GM12873 (cell line): ENCODE measurements at regions not wholly inside any gene's neighbourhood (a gene's known extent, or its start where the extent isn't known, plus 50 kb on each side); places are given as distances from the start of the nearest gene placed in this dataset.

Source experiments
- TF ChIP-seq, protein P1 (sequence below): IDR thresholded peaks from 2 replicates; pipeline ENCODE4 v1.5.1; 2012; ENCODE audit warnings: low read depth, mild to moderate bottlenecking, moderate library complexity, low read length, control low read depth; ENCODE audit not compliant: insufficient read depth; ENCODE audit errors: missing control alignments

DNA sequence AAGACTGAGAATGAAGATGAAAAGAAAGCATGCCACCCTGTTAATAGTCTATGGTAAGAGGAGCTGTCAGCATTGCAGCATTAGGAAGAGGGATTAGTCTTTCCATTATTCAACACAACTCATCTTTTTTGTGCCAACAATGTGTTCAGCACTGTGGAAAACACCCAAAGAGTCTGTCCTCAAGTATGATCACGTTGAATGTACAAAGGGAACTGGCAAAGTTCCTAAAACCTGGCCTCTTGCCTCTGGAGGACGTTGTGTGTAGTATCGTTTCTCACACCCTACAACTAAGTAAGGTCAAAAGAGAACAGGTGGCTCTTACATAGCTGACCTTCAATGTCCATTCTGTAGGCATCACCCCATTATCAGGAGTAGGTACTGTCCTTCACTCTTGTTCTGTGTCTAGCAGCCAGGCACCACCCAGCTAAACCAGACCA is 147.9 kb upstream of the THBS1 start:
- TF ChIP-seq, protein P1, sequence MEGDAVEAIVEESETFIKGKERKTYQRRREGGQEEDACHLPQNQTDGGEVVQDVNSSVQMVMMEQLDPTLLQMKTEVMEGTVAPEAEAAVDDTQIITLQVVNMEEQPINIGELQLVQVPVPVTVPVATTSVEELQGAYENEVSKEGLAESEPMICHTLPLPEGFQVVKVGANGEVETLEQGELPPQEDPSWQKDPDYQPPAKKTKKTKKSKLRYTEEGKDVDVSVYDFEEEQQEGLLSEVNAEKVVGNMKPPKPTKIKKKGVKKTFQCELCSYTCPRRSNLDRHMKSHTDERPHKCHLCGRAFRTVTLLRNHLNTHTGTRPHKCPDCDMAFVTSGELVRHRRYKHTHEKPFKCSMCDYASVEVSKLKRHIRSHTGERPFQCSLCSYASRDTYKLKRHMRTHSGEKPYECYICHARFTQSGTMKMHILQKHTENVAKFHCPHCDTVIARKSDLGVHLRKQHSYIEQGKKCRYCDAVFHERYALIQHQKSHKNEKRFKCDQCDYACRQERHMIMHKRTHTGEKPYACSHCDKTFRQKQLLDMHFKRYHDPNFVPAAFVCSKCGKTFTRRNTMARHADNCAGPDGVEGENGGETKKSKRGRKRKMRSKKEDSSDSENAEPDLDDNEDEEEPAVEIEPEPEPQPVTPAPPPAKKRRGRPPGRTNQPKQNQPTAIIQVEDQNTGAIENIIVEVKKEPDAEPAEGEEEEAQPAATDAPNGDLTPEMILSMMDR: no peak

DNA sequence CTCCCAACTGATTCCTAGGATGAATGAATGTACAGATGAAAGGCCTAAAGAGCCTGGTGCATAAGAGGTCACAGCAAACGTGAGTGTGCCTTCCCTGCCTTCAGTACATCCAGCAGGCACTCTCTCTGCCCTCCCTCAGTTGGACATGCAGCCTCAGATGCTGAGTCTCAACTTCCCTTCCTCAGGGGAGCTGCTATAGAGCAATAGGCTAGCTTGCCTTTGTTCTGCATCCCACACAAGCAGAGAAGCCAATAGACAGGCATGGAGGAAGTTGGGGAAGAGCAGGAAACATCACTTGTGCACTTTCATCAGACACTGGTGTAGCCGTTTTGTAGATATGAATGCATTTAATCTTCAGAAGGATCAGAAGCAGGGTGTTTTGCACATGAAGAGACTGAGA is 147.5 kb upstream of the THBS1 start:
- TF ChIP-seq, protein P1: no peak

DNA sequence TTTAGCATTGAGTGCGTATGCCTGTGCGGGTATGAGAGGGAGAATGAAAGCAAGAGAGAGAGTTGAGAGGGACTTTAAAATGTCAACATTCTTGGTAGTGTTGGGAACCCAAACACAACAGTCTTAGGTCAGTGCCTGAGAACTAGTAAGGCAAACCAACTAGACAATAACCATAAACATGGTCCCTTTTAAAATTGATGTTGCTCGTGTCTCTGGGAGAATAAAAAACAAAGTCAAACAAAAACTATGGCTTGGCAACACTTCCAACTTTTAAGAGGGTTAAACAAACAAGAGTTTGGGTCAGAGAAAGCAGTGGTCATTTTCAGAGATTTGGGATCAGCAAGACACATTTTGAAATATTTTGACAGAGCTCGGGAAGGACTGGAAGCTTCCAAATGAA is 146.7 kb upstream of the THBS1 start:
- TF ChIP-seq, protein P1: no peak

DNA sequence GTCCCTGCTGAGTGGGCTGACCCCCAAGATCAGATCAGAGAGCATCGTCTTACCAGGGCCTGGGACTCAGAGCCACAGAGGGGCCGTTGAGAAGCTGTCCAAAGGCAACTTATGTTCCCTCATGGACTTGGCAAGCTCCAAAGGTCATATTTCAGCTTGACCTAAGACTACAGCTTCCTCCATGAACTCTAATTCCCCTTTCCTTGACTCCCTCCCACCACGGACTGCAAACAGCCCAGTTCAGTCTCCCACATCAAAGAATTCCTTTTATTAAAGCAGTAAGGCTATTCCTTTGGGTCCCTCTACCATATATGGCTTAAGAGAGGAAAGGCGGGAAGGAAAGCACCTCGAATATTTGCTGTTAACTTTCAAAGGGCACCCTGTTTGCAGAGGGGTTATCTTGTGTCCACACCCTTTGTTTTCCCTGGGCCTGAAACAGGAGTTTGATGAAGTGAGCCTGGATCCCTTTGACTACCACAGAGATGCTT is 146.1 kb upstream of the THBS1 start:
- TF ChIP-seq, protein P1: no peak

DNA sequence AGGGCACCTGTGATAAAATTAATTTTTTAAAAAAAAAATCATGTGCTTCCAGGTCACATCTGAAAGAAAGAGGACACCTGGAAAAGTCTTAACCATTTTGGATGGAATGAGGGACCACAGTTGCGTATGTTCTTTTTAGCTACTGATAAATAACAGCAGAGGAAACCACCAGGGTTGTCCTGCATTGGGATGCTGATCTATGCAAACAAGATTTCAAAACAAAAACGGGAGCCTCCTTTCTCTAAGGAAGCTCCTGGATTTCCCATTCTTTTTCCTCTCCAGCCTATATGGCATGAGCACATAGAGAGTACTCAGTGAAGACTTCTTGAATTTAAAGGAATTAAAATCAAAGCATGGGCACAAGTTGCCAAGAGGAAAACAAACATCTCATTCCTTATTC is 145.6 kb upstream of the THBS1 start:
- TF ChIP-seq, protein P1: no peak

DNA sequence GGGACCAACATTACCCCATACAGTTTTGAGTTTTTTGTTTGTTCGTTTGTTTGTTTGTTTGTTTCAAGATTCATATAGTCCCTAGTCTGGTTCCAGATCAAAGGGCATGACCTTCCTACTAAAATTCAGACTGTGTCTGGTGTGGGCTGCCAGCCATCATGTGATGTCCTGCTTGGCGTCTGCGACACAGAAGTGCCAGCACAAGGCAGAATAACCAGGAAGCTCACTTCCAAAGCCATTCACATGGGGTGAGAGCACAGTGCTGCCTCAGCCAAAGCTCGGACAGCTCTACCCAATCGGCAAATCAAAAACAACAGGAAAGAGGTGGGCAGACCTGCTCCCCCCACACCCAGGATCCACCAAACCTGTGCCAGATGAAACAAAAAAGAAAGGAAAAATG is 142.6 kb upstream of the THBS1 start:
- TF ChIP-seq, protein P1: no peak

DNA sequence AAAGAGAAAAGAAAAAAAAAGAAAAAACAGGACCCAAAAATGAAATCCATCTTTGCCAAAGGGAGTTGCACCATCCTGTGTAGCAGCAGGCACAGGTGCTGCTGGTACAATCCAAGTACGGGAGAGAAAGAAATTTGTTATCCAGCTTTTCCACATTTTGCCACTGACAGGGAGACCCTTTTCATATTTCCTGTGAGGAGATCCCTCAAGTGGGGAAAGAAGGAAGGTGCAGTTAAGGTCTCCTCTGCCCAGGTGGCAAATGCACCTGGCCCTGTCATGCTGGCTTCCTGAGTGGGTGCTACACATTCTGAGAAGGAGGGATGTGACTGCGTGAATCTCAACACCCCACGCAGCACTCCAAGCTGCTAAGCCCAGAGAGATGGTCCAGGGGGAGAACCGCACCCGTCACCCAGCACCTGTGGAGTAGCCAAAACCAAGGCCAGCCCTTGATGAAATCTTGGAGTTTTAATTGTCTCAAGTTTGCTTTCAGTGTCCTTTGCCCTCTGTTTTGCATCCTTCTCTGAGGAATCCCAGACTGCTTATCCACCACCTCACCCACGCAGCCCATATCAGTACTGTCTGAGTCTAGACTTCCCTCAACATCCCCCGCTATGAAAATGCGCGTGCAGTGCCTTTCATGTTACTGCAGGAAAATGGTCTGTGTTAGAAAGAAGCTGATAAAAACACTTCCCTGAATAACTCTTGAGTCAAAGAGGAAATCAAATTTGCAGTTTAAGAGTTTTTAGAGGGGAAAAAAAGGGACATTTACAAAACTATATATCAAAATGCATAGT is 141.9 kb upstream of the THBS1 start:
- TF ChIP-seq, protein P1: no peak
